ENCODE measurements at regions not wholly inside any gene's neighbourhood (a gene's known extent, or its start where the extent isn't known, plus 50 kb on each side); places are given as distances from the start of the nearest gene placed in this dataset.

DNA sequence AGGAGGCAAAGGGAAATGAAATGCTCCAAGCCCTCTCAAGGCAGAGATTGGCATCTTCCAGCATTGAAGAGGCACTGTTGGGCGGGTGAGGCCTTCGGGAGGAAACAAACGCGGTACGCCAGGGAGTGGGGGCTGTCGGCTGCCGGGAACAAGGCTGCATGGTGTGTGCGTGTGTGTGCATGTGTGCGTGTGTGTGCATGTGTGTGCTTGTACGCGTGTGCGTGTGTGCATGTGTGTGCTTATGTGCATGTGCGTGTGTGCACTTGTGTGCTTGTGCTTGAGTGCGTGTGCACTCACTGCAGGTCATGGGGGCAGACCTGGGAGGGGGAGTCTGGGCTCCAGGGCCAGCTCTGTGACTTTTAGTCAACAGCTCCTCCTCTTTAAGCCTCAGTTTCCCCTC is 113.6 kb upstream of the ADRA2C start:
- no peak for TF ChIP-seq CTCF (IDR thresholded peaks at IDR 0.05)
- no peak for TF ChIP-seq POLR2A (IDR thresholded peaks at IDR 0.05)
